Epithelial cell of proximal tubule (primary cell): ENCODE measurements at regions not wholly inside any gene's neighbourhood (a gene's known extent, or its start where the extent isn't known, plus 50 kb on each side); places are given as distances from the start of the nearest gene placed in this dataset.
"Not testable (repeated sequence)": the region's sequence is repeated elsewhere in the genome, so short reads cannot be mapped to it uniquely, and the experiment has no call there.

ENCODE experiments used
- DNase-seq: peaks from one replicate; pipeline ENCODE4 v3.0.0-alpha.2; 2011; ENCODE audit warnings: low read depth
- H3K4me3 ChIP-seq: 2 replicates; pipeline ENCODE4 v1.5.1; 2011; ENCODE audit warnings: low read depth, mild to moderate bottlenecking, low read length
- TF ChIP-seq, protein P1 (sequence below): conservative IDR thresholded peaks from 2 replicates; pipeline ENCODE4 v1.5.1; 2012; ENCODE audit warnings: low read depth, mild to moderate bottlenecking, low read length

DNA sequence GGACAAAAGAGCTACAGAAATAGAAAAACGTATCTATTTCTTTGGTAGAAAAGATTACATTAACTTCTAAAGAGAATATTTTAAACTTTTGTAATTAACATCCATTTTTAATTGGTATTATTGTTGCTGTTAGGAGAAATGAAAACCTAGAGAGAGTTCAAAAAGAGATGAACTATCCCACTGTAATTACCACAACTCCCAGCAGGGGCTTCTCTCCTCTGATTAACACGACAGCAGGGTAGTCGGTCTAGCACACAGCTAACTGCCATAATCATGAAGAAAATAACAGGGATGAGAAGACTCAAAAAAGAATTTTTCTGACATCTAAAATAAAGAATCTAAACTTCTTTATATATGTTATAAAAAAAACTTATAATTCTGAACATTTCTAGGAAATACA is 86.2 kb upstream of the CDH9 start:
- no peak overlapping the region for H3K4me3 ChIP-seq
- no peak for DNase-seq

DNA sequence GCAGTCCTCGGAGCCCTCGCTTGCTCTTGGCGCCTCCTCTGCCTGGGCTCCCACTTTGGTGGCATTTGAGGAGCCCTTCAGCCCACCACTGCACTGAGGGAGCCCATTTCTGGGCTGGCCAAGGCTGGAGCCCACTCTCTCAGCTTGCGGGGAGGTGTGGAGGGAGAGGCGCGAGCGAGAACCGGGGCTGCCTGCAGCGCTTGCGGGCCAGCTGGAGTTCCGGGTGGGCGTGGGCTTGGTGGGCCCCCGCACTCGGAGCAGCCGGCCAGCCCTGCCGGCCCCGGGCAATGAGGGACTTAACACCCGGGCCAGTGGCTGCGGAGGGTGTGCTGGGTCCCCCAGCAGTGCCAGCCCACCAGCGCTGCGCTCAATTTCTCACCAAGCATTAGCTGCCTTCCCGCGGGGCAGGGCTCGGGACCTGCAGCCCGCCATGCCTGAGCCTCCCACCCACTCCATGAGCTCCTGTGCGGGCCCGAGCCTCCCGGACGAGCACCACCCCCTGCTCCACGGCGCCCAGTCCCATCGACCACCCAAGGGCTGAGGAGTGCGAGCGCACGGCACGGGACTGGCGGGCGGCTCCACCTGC is 81.4 kb upstream of the CDH9 start:
- DNase-seq, H3K4me3 ChIP-seq: not testable (repeated sequence)

More for the DNA sequence above, 86.2 kb upstream of the CDH9 start:
- TF ChIP-seq, protein P1, sequence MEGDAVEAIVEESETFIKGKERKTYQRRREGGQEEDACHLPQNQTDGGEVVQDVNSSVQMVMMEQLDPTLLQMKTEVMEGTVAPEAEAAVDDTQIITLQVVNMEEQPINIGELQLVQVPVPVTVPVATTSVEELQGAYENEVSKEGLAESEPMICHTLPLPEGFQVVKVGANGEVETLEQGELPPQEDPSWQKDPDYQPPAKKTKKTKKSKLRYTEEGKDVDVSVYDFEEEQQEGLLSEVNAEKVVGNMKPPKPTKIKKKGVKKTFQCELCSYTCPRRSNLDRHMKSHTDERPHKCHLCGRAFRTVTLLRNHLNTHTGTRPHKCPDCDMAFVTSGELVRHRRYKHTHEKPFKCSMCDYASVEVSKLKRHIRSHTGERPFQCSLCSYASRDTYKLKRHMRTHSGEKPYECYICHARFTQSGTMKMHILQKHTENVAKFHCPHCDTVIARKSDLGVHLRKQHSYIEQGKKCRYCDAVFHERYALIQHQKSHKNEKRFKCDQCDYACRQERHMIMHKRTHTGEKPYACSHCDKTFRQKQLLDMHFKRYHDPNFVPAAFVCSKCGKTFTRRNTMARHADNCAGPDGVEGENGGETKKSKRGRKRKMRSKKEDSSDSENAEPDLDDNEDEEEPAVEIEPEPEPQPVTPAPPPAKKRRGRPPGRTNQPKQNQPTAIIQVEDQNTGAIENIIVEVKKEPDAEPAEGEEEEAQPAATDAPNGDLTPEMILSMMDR: peak; percentile 67

DNA sequence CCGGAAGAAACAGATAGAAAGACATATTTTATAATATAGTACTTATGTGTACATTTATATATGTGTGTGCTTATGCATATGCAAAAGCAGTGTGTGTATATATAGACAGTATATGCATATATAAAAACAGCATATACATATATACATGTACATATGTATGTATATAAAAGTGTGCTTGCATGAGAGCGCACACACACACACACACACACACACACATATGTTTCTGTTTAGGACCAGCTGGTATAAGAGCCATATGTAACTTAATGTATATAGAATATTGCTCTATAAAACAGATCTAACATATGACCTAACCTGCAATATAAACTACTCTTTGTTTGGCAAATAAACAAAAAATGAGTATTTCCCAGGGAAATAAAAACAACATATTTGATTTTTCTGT is 65.1 kb upstream of the CDH9 start:
- TF ChIP-seq, protein P1: no peak
- DNase-seq: no peak
- no peak overlapping the region for H3K4me3 ChIP-seq

DNA sequence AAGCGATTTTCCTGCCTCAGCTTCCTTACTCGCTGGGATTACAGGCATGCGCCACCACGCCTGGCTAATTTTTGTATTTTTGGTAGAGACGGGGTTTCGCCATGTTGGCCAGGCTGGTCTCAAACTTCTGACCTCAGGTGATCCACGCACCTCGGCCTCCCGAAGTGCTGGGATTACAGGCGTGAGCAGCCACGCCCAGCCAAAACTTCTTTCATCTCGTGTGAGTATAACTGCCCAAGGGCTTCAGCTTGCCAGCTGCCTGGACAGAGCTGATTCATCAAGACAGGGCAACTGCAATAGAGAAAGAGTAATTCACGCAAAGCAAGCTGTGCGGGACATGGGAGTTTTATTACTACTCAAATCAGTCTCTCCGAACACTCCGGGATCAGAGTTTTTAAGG is 57.4 kb upstream of the CDH9 start:
- DNase-seq, H3K4me3 ChIP-seq: not testable (repeated sequence)

DNA sequence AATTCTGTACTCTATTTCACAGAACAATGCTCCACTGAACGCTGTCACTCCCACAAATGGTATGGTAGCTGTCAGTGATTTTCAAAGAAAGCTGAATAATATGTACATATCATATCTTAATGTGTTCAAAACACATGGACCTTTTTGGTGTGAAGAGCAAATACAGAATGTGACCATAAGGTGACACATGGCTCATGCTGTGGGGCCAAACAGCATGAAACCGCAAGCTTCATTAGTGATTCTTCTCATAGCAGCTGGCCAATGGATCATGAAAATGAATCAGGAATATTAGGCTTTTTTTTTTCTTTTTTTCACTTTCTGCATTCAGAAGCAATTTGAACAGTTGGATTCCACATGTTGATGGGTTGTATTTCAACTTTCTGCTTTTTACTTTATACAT is 54.9 kb upstream of the CDH9 start:
- DNase-seq: no peak
- no peak overlapping the region for H3K4me3 ChIP-seq
- TF ChIP-seq, protein P1: no peak

DNA sequence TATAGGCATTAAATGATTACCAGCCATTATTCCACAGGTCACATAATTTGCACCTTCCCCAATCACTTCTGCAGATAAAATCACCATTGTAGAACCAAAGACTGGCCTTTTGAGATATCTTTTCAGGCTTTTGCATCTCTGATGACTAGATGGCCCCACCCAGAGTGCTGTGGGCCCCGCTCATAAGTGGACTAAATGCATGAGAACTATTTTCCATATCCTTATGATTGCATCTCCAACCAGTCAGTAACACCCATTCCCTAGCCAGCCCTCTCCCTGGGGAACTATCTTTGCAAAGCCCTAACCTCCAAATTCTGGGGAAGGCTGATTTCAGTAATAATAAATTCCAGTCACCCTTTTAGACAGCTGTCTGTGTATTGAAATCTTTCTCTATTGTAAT is 53.5 kb upstream of the CDH9 start:
- DNase-seq: no peak
- H3K4me3 ChIP-seq: no peak overlapping the region
- TF ChIP-seq, protein P1: no peak

DNA sequence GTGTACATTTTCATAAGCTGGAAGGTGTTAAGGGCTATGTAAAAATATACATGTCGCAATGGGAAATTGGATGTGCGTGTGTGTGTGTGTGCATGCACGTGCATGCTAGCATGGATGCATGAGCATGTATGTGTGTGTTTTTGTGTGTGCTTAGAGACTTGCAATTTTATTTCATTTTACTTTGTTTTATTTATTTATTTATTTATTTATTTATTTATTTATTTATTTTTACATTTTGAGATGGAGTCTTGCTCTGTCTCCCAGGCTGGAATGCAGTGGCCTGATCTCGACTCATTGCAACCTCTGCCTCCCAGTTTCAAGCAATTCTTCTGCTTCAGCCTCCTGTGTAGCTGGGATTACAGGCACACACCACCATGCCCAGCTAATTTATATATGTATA is 50.4 kb upstream of the CDH9 start:
- H3K4me3 ChIP-seq, DNase-seq: not testable (repeated sequence)
